ENCODE measurements at regions not wholly inside any gene's neighbourhood (a gene's known extent, or its start where the extent isn't known, plus 50 kb on each side); places are given as distances from the start of the nearest gene placed in this dataset.
"Not testable (repeated sequence)": the region's sequence is repeated elsewhere in the genome, so short reads cannot be mapped to it uniquely, and the experiment has no call there.

DNA sequence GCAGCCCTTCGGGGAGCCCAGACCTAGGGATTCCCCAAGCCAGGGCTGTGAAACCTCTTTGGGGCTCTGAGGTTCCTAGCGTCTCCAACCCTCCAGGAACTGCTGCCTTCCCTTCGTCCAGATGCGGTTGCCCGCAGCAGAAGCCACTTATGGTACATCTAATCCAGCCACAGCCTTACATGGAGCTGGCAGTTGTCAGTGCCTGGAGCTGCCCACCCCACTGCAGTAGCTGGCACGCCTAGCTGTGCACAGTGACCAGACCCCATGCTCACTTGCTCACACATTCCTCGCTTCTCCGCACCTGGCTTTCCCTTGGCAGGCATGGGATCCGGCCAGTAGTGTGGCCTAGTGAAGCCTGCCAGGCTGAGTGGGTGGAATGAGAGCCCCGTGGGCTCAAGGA lies 547.6 kb downstream of the TBC1D32 start:
- DNase-seq: no peak

DNA sequence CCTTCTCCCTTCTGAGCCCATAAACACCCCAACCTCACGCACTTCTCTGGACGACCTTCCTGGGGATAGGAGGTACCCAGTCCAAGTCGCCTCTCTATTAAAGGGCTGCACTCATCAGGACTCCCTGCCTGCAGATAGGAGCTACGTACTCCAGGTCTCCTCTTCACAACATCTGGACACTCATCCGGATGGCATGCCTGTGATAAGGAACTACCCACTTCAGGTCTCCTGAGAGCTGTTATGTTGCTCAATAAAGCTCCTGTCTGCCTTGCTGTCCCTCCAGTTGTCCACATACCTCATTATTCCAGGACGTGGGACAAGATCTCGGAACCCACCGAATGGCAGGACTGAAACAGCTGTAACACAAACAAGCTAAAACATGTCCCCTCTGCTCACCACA lies 548.0 kb downstream of the TBC1D32 start:
- no peak for DNase-seq

DNA sequence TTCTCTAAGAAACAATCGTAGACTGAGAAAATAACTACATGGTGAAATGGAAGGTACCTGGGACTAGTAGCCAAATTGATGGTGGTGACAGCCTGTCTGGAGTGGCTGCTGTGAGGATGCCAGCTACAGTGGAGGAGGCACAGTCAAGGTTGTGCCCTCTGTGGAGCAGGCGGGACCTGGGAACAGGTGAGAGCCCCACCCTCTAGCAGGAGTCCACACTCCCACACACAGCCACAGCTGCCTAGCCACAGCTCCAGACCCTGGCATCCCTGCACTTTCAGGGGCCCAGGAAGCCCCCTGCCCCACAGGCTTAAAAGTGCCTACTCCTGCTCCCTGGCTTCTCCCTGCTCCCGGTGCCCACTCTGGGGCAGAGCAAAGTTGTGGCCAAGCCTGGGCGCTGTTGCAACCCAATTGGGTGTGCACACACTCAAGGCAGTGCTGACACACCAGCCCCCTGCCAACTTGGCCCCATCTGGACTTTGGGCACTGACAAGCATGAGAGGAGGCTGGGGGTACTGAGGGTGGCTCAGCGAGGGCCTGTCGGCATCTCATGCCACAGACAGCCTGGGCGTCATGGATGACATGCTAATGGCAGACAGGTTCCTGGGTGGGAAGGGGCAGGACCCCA lies 548.7 kb downstream of the TBC1D32 start:
- no peak for DNase-seq

DNA sequence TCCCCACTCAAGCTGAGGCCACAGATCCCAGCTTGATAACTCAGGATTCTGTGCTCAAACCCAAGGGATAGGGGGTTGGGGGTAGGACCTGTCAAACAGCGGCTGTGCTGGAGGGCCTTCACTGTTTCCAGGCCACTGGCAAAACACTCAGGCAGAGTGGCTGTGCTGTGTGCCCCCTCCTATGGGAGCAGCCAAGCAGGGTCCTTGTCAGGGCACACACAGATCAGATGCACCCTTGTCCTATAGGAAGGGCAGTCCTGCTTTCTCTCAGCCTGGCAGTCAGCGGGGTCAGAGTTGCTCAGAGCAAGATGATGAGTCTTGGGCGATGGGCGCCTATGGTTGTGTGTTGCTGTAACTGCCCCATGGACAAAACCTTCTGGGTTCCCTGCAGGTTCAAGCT lies 554.8 kb downstream of the TBC1D32 start:
- no peak for DNase-seq

DNA sequence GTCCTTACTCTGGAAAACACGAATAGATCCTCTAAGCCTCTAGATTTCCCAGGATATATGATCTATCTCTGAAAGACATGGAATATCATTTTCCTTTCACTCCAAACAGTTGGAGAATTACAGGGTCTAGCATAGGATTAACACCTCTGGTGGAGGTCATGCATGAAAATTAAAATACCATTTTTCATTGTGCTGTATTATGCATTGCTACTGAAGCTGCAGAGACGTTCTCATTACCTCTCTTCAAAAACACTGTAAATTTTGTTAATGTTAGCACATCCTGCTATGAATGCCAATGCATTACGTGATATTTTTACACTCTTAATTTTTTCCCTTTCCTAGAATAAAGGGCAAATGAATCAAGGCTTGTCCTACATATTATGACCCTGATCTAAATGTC lies 558.6 kb downstream of the TBC1D32 start:
- DNase-seq: no peak

DNA sequence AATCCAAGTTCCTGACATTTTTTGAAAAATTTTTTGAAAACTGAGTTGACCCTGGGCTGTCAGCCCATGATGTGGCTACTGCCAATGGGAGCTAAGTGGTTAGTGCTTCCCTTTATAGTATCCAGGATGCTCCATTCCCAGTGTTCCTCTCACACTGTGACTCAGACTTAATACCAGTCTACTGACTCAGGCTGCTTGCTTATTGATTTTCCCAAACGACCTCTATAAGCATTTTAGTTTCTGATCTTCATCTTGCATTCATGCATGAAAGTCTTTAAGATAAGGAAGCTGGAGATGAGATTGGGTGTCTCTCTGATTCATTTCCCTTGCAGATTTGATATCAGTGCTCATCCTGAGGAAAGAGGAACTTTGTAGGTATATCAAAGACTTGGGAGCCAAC lies 560.0 kb downstream of the TBC1D32 start:
- no peak for DNase-seq

DNA sequence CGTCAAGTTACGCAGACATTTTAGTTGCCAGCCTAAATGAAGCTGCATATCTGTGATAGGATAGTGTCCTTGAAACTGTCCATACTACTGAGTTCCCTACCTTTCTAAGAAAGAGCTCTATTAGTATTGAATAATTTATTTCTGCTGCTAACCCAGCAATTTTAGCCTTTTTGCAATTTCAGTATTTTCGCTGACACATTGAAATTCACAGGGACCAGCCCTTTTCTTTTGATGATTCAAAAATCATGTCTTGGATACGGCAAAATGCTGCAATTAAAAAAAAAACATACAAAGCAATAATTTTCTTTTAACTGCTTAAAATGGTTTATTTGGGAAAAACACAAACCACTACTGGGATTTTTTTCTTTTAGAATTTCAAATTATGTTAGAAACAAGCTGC lies 563.3 kb downstream of the TBC1D32 start:
- no peak for DNase-seq

DNA sequence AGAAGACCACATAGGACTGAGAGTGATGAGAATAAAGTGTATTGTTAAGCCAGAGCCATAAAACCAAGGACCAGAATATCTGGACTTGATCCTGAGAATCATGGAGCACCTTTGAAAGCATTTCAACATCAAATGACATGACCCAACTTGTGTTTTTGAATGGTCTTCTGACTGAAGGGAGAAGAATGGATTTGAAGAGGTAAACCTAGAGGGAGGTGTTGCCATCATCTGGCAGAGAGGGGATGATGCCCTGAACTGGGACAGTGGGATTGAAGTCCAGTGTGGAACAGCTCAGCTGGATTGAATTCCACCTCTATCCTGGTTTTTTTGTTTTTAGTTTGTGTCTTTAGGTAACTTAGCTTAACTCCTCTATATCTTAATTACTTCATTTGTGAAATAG lies 570.0 kb downstream of the TBC1D32 start:
- no peak for DNase-seq

DNA sequence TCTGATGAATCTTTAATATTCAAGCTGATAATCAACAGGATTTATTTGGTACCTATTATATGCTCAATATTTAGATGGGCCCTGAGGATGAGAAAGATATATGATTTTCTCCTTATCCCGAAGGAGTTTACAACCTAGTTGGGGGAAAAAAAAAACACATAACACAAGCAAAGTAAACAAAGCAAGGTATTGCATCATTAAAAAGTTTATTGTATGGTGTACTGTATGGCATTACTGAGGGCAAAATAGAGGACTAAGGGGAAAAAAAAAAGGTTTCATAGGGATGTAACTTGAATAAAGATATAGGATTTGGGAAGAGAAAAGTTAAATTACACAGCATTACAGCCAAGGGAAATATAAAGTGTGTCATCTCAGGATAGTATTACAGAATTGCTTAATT lies 574.7 kb downstream of the TBC1D32 start:
- DNase-seq: no peak

DNA sequence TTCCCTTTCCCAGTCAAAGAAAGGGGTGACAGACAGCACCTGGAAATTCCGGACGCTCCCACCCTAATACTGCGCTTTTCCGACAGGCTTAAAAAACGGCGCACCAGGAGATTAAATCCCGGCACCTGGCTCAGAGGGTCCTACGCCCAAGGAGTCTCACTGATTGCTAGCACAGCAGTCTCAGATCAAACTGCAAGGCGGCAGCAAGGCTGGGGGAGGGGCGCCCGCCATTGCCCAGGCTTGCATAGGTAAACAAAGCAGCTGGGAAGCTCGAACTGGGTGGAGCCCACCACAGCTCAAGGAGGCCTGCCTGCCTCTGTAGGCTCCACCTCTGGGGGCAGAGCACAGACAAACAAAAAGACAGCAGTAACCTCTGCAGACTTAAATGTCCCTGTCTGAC lies 585.7 kb downstream of the TBC1D32 start:
- not testable (repeated sequence) for DNase-seq

DNA sequence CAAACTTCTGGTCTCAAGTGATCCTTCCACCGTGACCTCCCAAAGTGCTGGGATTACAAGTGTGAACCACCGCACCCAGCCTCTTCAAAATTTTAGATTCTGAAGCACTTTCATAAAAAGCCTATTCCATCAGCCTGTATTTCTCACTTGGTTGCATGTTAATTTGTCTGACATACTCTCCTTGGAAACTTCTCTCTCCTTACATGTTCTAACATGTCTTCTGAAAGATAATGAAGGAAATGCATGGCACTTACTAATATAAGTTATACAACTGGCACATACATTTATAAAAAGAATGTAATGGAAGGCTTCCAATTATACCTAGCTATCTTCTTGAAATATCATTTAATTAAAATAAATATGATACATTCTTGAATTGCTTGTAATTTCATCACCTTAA lies 597.5 kb downstream of the TBC1D32 start:
- no peak for DNase-seq

DNA sequence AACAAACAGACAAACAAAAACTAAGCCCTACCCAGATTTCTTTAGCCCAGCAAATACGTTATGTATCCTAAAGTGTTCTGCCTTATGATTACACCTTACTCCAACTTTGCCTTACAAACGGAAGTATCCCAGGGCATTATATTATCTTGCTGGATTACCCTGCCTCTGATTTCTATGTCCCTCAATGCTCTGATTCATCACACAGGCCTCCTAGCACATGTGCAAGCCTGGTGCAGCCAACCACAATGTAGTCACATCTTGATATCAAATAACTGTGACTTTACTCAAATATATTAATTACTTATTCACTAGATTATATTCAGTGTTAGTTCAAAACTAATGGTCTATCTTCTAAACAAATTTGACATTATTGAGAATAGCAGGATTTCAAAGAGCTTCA lies 598.6 kb downstream of the TBC1D32 start:
- no peak for DNase-seq

DNA sequence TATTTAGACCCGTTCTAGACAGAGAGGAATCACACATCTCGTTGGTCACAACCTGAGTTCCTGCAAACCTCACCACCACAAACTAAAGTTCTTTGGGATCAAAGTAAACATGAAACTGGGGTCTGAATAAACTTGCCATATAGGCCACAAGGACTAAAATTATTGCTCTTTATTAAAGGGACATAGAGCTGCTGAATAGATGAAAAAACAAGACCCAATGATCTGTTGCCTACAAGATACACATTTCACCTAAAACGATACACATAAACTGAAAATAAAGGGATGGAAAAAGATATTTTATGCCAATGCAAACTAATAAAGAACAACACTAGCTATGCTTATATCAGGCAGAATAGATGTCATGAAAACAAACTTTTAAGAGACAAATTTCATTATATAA lies 623.0 kb downstream of the TBC1D32 start:
- no peak for DNase-seq

DNA sequence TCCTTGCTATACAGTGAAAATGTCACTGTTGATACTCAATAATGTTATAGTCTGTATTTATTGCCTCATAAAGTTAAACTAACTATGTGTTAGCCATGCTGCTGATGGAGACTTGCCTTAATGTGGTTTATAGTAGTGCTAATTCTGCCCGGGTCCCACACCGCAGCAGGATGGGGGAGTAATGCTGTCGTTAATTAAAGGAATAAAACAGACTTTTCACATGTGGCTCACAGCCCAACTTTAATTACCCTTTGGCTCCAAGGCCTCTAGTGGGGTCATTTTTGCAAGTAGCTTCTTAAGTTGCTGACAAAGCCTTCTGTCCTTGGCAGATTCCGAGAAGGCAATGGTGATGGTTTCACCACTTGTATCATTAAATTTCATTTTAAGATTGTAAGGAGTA lies 634.3 kb downstream of the TBC1D32 start:
- no peak for DNase-seq

DNA sequence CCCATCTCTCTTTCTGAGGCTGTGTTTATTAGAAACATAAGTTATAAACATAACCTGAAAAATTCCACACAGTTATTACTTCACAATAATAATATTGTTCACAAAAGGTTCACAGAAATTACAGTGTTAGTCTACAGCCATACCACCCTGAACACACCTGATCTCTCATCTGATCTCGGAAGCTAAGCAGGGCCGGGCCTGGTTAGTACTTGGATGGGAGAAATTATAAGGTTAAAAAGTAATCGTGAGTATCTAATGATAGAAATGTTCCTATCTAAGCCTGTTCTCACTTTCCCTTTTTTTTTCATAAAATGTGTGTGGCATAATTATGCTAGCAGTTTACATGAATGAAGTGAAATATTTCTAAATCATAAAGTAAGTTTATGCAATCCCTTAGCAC lies 647.8 kb downstream of the TBC1D32 start:
- no peak for DNase-seq

DNA sequence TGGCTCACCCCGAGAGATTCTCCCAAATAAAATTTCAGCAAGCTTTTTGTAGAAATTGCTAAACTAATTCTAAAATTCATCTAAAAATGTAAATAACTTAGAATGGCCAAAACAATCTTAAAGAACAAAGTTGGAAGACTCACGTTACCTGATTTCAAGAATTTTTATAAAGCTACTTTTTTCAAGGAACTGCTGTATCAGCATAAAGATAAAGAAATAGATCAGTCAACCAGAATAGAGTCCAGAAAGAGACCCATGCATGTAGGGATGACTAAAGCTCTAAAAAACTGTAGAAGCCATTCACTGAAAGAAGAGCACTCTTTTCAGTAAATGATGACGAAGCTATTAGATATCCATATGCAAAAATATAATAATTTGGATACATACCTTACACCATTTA lies 652.1 kb downstream of the TBC1D32 start:
- DNase-seq: no peak

DNA sequence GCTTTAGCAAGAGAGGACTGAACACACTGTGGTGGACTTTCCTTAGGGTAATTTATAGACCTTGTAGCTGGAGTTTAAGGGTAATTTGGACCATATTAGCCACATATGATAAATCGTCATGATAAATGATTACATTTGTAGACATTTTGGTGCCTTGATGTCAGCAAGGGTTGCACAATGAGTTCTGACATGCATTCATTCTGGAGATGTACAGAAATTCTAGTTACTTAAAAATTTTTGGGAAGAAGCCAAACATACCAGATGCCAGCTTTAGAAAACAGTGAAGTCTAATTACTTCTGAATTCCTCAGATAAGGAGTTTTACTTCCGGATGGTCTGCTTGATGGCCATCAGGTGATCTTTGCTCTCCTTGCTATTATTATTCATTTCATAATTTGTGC lies 653.1 kb downstream of the TBC1D32 start:
- no peak for DNase-seq

DNA sequence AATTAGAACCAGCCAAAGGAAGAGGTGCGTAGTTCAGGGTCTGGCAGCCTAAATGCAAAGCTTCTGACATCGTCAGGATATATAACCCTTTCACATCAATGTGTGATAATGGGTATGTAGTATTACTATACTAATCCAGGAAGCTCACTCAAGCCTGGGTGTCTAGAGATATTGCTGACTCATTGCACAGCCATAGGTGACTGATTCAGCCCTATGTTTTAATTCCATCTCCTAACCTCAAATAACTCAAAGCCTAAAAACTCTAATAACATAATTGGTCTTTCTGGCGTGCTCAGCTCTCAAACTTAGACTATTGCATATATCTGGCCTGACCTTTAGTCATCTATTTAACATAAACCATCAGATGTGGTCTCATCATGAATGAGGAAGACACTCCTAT lies 658.4 kb downstream of the TBC1D32 start:
- DNase-seq: no peak

DNA sequence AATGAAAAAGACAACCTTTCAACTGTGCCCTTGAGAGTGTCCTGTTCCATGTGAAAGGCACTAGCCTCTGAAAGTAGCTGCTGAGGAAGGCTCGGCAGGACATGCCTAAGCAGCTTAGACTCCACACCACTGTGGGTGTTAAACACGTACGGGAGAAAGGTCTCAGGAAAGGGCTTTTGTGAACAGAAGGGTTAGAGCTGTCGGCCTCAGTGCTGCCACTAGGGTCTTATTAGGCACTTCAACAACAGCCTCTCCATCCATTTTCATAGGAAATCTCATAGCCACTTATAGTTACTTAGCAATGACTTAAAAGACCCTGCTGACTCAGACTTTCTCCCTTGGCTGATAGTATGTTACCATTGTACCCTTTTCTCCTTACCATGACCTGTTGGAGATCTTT lies 662.8 kb downstream of the TBC1D32 start:
- DNase-seq: no peak

DNA sequence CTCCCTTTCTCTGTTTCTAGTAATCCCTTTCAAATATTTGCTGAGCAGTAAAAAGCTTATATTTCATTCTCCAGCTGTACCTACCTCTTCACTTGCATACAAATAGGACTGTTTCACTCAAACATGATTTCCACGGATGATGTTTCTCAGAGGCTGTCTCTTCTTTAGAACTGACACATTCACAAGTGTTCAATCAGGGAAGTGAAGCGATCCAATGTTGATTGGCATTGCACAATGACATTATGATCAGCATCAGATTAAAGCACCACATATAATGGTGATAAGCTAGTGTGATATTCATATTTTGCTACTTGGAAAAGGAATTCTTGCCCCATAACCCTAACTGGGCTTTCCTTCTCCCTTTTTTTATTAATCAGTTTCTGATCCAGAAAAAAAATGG lies 681.8 kb downstream of the TBC1D32 start:
- no peak for DNase-seq

DNA sequence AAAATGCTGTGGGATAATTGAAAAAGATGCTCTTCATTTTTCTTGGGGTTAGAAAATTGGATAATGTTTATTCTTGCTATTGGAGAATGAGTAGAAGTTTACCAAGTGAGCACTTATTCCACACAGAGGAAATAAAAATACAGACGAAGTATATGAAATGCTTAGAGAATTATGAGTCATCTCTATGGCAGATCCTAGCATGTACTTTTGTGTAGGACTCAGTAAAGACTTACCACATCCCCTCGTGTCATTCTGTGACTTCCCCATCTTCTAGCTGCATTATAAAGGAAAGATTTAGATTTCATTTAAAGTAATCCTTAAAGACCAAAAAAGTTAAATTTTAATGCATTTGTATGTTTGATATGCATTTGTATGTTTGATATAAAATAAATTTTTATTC lies 685.6 kb downstream of the TBC1D32 start:
- DNase-seq: no peak

DNA sequence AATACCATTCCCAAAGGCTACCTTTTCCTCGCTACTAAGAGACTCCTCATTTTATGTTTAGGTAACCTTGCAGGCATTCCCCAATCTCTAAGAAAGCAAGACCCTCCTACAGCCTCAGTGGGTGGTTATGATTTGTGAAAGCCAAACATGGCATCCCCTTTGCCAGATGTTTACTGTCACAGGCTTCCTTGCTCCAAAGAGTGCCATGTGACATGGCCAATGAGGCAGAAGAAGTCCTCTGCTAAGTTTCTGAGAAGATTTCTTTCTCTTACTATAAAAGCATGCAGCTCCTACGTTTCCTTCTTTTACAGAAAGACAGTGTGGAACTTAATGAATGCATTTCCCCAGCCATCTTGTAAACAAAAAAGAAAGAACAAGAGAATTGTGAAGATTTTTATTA lies 688.2 kb downstream of the TBC1D32 start:
- DNase-seq: no peak

DNA sequence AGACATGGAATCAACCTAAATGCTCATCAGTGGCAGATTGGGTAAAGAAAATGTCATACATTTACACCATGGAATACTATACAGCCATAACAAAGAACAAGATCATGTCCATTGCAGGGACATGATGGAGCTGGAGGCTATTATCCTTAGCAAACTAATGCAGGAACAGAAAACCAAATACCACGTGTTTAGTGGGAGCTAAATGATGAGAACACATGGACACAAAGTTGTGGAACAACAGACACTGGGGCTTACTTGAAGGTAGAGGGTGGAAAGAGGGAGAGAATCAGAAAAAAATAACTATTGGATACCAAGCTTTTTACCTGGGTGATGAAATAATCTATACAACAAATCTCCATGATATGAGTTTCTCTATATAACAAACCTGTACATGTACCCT lies 701.3 kb downstream of the TBC1D32 start:
- DNase-seq: no peak

DNA sequence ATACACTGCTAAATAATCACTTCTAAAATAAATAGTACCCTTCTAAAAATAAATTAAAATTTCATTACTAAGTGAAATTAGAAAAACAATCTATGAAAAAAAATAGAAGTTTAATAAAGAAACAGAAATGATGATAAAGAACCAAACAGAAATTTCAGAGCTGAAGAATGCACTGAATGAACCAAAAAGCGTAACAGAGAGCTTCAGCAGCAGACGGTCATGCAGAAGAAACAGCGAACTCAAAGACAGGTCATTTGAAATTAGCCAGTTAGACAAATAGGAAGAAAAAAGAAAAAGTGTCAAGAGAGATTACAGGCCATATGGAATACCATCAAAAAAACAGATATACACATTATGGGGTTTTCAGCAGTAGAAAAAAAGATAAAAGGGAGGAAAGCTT lies 706.7 kb downstream of the TBC1D32 start:
- DNase-seq: no peak

DNA sequence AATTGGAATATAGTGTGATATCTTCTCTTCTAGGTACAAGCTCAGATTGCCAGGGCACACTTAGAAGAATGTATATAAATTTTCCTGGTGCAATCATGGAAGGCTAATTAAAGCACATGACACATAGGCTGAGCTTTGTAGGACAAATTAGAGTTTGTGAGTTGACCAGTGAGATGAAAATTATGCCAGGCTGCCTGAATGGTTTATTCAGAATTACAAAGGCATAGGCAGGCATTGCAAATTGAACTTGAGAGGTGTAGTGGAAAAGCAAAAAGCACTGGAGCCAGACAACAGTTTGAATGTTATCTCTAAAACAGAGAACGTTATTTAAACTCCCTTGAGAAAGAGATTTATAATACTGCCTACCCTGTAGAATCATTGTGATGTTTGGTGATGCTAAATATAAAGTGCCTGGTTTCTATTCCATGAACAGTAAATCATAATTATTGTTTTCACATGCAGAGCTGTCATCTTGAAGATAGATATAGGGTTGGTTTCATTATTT lies 712.1 kb downstream of the TBC1D32 start:
- DNase-seq: no peak

DNA sequence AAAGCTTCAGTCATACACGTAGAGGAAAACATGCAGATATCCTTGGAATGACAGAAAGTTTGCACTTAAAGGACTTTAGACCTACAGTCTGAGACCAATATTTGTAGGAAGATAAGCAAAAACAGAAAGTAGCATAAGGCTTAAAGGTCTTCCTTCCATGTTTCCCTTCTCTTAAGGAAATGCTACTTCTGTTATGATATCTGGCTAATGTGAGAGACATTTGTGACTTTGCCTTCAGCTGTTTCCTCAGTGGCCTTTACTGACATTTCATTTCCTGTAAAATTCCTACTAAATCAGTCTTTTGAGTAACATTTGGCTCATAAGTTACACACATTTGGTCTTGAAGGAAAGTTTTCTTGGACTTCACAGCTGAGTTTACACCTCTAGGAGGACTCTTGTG lies 713.4 kb downstream of the TBC1D32 start:
- no peak for DNase-seq
